NCI-H2107 treated with DMSO at 0.1 percent for 48 hours (cell line): ENCODE measurements at regions not wholly inside any gene's neighbourhood (a gene's known extent, or its start where the extent isn't known, plus 50 kb on each side); places are given as distances from the start of the nearest gene placed in this dataset.

ENCODE experiments used
- DNase-seq: peaks from one replicate; lab custom pipeline; 2025; ENCODE audit not compliant: unreplicated experiment; lab: John Stamatoyannopoulos, UW

DNA sequence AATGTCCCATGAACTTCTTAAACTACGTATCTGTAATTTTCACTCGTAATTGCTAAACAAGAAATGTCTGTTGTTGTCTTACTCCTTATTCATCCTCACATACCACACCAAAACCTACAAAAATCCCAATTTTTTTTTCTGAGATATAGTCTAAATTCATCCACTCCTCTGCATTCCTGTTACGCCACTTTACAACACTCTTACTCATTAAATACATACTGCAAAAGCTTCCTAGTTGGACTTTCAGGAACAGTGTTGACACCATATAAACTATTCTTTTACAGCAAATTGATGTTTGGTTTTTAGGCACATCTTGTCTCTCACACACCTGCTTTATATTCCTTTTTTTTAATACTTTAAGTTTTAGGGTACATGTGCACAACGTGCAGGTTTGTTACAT lies 934.9 kb upstream of the CADM2 start:
- DNase-seq, result no peak

DNA sequence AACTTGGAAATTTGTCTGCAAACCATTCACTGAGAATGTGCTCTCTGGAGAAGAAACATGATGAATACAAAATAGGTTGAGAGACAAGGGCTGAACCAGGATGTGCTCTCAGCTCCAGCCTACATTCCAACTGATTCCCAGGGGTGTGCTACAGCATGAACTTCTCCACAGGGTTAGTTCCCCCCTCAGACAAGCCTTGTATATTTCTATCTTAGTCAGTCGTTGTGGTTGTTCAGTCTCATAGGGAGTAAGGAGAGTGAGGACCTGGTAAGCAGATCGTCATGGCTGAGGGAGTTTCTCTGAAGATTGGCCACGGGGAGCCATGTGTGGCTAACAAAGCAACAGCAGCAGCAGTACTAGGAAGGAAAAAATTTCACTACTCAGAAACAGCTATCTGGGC lies 919.7 kb upstream of the CADM2 start:
- DNase-seq, result no peak

DNA sequence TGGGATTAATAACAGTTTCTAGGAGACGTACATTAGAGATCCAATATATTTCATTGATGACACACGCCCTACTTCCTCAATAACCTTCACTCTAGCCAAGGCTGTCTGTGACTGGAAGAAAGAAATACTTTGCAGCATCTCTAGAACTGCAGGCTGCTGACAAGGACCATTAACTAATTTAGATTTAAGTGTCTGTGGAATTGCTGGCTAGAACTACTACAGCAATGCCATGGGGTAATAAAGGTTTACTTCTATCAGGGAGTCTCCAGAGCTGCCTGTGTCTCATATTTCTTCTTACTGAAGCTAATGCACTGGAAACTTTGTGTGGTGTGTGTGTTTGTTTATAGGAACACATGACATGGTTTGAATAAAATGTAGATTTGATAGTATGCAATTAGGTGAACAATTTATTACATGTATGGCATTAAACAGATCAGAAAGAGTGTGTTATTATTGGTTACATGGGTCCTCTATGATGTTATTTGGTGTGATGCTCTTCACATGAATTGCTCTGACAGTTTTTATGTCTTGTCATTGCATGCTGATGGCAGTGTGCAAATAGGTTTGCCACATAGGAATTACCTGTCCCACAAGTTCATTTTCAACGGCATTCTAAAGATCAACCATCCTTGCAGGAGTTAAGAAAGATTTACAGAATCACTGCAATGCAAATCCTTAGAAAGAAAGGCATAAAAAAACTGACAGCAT lies 916.2 kb upstream of the CADM2 start:
- DNase-seq, result no peak

DNA sequence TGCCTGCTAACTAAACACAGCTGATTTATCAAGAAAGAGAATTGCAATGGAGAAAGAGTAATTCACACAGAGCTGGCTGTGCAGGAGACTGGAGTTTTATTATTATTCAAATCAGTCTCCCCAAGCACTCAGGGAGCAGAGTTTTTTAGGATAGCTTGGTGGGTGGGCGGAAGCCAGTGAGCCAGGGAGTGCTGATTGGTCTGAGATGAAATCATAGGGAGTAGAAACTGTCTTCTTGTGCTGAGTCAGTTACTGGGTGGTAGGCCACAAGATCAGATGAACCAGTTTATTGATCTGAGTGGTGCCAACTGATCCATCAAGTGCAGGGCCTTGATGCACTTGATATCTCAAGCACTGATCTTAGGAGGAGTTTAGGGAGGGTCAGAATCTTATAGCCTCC lies 891.9 kb upstream of the CADM2 start:
- no peak for DNase-seq

DNA sequence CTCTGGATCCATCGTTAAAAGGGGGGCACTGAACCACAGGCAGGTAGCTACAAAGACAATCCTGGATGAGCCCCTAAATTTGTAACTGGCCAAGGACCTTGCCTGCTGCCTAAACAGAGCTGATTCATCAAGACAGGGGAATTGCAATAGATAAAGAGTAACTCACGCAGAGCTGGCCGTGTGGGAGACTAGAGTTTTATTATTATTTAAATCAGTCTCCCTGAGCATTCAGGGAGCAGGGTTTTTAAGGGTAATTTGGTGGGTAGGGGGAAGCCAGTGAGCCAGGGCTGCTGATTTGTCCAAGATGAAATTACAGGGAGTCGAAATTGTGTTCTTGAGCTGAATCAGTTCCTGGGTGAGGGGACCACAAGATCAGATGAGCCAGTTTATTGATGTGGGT lies 885.1 kb upstream of the CADM2 start:
- DNase-seq, result no peak

DNA sequence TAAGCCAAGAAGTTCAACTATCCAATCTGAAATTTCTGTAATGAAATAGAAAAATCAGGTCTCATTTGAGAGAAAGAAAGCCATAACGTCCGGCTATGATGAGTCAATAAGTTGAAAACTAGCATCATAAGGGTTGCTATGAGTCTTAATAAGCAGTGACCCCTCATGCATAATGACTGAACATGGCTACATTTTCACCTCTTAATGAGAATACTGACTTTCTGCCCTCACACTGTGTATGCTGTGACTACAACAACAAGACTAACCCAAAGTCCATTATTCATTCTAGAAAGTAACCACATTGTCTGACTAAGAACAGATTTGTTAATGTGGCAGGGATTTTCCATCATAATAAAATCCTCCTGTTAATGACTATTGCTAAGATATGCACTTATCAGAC lies 884.0 kb upstream of the CADM2 start:
- no peak for DNase-seq

DNA sequence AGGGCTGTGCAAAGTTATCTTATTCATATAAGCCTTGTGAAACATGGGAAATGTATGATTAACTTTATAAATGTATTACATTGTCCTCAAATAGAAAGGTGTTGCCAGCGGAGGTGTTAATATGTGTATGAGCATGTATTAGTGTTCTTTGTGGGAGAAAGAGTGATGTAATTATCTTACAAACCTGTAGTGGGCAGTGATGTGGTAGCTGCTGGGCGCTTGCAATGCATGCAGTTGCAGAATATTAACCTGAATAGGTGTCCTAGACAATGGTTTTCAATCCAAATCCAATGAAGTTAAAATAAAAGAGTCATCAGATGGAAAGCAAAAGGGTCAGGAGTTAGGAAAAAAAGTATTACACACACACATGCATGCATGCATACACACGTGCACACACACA lies 881.3 kb upstream of the CADM2 start:
- no peak for DNase-seq

DNA sequence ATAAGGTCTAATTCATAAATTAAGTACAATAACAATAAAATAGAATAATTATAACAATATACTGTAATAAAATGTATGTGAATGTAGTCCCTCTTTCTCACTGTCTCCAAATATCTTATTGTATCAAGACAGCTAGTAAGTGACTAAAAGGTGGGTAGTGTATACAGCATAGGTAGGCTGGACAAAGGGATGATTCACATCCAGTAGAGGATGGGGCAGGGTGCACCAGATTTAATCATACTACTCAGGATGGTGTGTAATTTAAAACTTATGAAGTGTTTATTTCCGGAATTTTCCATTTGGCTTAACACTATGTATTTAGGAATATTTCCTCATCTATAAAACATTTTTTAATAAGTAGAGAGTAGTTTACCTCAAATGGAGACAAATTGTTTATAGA lies 876.1 kb upstream of the CADM2 start:
- DNase-seq, result no peak

DNA sequence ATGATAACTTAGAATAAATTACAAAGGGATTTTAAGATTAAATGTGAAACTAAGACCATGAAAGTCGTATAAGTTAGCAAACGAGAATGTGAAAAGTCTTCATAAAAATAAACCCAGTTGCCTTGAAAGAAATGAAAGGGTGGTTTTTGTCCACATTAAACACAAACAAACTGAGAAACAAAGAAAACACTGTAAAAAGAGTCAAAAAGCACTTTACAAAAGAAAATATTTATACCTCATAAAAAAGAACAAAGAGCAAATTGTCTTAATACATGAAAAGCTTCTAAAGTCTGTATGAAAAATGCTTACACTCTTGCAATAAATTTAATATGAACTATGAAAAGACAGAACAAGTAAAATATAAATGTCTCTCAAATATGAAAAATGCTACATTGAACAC lies 865.9 kb upstream of the CADM2 start:
- no peak for DNase-seq

DNA sequence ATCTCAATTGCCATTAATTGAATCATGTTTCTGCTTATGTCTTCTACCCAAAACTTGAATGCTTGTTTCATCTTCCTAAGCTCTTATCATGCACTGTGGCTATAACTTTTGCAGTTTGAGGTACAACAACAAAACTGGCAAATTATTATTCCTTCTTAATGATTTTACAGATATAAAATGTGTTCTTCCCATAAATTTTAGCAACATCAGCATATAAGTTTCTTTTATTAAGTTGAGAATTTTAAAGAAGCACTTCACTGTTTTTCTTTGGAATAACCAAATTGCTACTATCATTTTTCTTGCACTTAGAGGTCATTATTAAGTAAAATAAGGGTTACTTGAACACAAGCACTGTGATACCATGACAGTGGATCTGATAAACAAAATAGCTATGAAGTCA lies 862.6 kb upstream of the CADM2 start:
- no peak for DNase-seq

DNA sequence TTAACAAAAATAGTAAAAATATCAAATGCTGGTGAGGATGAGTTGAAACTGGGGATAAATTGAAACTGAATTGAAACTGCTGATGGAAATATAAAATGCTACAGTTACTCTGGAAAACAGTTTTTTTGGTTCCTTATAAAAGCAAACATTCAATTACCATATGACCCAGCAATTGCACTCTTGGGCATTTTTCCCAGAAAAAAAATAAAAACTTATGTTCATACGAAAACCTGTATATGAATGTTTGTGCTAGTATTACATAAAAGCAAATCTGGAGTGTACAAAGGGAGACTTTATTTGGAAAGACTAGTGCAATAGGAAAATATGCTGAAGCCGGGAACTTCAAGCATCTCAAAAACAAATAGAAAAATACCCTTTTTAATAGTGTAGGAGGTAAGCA lies 857.9 kb upstream of the CADM2 start:
- no peak for DNase-seq

DNA sequence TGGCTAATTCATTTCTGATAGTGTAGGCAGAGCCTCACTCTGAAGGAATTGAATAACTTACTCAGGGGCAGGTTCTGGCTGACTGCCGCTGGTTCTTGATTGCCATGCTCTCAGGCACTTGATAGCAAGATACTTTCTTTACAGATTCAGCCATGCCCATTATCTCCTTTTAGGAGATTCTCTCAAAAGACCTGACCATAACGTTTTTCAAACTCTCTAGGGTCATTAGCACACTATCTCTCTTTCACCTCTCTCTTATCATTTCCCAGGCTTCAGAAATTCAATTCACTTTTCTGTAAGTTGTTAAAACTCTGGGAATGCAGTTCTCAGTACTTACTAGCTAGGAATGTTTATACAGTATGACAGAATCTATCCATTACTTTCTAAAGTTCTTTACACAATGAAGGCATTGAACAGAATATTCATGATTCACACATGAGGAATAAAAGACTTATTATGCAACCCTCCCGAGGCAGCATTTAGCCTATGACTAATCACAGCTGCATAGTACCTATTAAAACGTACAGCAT lies 850.3 kb upstream of the CADM2 start:
- DNase-seq, result no peak

DNA sequence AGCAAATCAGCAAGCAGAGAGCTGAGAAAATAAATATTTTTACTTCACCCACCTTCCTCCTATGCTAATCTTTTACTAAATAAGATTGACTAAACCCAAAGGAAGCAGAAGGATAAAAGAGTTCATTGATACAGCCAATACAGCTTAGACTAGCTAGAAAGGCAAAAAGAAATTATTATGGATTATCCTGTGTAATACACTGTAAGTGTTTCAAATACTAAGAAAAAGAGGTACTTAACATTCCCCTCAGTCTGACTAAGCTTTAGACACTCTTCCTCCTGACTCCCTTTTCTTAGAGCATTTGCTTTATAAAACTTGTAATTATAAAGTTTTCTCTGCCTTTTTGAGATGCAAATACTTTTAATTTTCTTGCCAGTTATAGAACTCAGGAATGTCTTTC lies 848.9 kb upstream of the CADM2 start:
- no peak for DNase-seq

DNA sequence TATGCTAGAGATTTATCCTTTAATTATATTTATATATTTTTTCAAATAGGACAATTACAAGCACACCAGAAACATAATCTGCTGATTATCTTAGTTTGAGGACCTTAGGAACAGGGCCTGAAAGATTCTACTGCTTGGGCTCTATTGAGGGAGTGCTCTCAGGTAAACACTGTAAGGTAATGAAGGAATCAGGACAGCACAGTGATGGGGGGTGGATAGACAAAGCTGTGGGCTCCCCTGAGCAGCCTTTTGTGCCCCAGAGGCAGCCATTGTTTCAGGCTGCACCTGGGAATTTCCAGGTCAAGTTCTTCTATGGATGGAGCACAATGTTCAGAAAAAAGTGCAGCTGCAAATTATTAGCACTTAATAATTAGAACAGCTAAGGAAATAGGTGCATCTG lies 848.0 kb upstream of the CADM2 start:
- DNase-seq, result no peak

DNA sequence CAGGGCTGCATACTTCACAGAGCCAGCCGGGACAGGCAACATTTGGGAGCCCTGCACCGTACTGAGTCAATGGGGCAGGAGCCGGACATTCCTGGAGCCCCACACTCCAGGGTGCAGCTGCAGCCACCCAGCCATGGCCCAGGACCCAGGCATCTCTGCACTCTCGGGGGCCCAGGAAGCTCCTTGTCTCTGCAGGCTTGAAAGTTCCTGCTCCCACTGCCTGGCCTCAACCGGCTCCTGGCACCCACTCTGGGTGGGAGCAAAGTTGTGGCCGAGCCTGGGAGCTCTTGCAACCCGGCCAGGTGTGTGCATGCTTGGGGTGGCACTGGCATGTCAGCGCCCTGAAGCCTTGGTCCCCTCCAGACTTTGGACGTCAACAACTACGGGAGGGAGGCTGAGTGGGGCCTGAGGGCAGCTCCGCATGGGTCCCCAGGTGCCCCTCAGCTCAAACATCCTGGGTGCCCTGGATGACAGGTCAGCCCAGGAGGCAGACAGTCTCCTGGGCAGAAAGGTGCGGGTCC lies 833.5 kb upstream of the CADM2 start:
- no peak for DNase-seq

DNA sequence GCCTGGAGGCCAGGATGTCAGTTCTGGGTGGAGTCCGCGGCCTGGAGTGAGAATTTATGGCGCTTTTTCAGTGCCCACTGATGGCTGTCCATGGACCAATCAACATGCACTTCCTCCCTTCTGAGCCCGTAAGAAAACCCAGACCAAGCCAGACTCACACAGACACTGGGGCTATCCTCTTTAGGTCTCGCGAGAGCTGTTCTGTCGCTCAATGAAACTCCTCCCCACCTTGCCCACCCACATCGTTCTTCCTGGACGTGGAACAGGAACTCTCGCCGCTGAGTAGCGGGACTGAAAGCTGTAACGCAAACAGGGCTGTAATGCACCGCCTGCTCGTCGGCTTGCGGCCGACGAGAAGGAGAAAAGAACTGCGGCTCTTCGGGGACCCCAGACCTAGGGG lies 833.0 kb upstream of the CADM2 start:
- DNase-seq, result no peak

DNA sequence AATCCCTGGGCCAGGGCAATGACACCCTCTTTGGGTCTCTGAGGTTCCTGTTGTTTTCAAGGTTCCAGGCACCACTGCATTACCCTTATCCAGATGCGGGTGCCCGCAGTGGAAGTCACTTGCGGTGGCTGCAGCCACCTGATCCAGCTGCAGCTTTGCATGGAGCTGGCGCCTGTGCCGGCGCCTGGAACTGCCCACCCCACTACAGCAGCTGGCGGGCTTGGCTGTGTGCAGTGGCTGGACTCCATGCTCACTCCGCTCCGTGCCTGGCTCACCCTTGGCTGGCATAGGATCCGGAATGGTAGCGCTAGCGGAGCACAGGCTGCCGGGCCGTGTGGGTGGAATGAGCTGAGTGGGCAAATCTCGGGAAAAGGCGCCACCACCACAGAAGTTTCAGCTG lies 832.6 kb upstream of the CADM2 start:
- no peak for DNase-seq

DNA sequence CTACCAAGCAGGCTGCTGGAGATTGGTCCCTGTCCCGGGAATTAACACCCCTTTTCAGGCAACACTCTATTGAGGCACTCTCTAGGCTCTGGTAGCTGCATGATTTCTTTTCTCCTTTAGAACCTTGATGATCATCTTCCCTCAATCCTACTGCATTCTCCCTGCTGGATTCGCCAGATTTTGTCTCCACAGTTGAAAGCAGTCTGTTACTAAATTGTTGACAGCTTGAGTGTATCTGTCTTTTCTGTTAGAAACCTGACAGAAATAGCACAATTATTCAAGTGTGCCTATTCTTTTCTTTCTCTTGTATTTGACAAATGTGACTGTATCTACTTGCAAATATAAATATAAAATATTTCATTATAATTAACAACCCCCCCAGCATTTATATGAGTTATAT lies 830.8 kb upstream of the CADM2 start:
- no peak for DNase-seq

DNA sequence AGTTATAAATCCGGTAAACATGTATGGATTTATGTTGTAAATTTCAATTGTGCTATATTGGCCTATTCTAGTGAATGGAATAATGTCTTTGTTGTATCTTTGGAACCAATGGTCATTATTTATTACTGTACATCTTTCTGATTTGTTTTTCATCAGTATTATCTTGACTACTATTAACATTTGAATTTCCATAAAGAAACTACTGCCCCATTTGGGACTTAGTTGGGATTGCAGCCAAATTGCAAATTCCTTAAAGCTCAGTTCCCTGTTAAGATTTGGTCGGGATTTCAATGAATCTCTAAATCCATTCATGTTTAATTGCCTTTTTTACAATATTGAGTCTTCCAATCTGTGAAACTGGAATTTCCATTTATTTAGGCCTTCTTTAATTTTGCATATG lies 822.4 kb upstream of the CADM2 start:
- DNase-seq, result no peak

DNA sequence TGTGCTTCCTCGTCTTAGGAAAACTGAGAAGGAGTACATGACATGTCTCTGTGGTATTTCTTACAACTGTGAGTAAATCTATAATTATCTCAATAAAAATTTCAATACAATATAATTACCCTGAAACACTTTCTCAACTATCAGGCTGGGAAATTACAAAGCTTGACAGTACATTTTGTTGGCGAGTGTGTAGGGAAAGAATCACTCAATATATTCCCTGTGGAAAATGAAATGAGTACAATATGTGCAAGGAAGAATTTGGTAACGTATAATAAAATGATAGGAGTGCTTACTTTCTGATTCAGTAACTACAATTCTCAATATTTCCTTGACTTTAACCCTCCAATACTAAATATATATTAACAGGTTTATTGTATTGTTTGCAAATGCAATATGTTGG lies 818.2 kb upstream of the CADM2 start:
- DNase-seq, result no peak

DNA sequence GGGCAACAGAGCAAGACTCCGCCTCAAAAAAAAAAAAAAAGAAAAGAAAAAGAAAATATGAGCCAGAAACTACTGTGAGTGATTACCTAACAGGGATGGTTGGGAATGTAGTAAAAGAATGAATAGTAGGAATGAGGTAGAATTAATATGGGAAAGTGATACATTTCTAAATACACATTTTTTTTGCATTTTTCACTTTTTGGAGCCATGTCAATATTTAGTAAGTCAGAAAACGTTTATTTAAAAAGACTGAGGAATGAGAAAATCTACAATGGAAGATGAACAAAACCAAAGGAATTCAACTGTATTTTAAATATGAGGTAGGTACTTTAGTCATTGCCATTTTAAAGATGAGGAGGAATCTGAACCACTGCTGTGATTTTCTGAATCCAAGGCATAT lies 817.2 kb upstream of the CADM2 start:
- DNase-seq, result no peak

DNA sequence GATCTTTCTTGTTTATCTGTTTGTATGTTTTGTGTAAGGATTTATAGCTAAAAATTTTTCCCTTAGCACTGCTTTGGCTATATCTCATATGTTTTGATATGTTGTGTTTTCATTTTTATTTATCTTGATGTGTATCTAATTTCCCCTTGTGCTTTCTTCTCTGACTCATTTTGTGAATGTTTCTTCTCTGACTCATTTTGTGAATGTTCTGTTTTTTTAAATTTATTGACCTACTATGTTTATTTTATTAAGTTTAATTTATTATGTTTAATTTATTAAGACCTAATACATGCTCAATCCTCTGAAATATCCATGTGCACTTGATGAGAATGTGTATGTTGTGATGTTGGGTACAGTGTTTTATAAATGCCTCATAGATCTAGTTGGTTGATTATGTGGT lies 793.5 kb upstream of the CADM2 start:
- DNase-seq, result no peak

DNA sequence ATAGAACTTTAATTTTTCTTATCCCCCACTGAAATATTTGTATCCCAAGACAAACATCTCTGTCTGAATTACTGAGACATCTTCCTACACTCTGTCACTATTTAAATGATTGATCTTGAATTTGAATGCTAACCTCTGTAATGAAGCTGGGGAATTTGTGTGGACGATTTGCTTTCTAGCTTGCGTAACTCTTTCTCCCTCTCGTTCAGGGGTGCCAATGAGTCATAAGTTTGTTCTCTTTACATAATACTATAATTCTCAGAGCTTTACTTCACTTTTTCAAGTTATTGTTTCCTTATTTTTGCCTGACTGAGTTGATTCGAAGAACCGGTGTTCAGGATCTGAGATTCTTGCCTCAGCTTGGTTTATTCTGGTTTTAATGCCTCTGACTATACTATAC lies 783.3 kb upstream of the CADM2 start:
- DNase-seq, result no peak
